CD4-positive, alpha-beta T cell treated with Interferon alpha-2 for 1 hour (primary cell): ENCODE measurements at regions not wholly inside any gene's neighbourhood (a gene's known extent, or its start where the extent isn't known, plus 50 kb on each side); places are given as distances from the start of the nearest gene placed in this dataset.
"Not testable (repeated sequence)": the region's sequence is repeated elsewhere in the genome, so short reads cannot be mapped to it uniquely, and the experiment has no call there.

ENCODE experiments used
- DNase-seq, 2 donors: peaks; one replicate each; pipeline ENCODE4 v3.0.0-alpha.2; 2020 to 2022

DNA sequence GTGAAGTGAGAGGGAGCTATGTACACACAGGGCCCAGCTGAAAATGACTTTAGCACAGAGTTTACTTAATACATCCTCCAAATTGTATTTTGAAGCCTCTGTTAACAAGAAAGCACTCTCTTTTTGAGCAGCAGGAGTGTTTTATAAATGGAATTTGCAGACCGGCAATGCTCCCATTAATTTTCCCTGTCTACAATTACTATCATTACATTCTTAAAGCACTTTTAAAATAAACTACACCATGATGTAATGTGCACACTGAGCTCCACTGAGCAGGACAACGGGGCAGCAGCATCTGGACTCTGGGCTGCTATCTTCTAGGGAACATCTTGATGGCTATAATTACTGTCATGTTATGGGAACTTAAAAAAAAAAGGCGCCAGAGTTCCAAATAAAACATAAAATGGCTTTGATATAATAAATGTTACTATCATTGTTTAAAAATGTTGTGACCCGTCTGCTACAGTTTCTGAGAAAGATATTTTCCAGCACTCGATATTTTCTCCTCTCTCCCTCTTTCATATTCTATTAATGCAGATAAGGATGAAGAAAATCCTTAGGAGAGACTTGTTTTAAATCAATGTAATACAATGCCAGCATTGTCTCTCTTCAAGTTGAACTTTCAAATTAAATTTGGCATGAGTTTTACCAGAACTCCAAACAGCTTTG, 150.9 kb downstream of the HLX start:
- DNase-seq, result no peak

- DNase-seq, result no peak
These were observed 151.7 kb downstream of the HLX start for GRCh38 chr1:221030990-221031389.

- DNase-seq, result no peak
These were observed 152.4 kb downstream of the HLX start for GRCh38 chr1:221031458-221032203.

GRCh38 chr1:221032204-221032585, 153.0 kb downstream of the HLX start:
- no peak for DNase-seq

DNA sequence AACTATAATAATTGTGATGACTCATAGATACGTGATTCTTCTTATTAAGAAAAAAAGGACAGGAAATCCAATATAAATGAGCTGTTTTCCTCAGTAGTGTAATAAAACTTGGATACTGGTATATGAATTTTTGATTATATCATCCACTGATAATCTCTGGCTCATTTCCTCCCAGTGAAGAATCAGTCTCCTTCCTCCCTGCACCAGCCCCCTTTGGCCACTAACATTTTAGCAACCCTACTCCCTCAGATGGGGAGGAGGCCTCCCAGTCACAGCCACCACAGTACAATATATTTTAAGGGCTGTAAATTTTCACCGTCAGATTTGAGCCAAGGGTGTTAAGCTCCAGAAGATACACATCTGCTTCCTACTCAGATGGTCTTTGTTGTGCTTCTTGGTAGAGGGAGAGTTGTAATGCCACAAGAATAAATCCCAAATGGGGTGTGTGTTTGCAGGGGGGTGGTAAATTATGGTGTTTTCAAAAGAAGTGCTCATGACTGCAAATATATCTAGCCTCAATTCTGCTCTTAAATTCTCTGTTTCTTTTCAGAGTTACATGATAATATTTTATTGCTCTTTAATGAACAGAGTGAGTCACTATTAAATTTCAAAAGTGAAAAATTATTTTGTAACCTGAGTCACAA, 153.5 kb downstream of the HLX start:
- DNase-seq, result no peak

- no peak for DNase-seq
These were observed 156.5 kb downstream of the HLX start for GRCh38 chr1:221035662-221036153.

DNA sequence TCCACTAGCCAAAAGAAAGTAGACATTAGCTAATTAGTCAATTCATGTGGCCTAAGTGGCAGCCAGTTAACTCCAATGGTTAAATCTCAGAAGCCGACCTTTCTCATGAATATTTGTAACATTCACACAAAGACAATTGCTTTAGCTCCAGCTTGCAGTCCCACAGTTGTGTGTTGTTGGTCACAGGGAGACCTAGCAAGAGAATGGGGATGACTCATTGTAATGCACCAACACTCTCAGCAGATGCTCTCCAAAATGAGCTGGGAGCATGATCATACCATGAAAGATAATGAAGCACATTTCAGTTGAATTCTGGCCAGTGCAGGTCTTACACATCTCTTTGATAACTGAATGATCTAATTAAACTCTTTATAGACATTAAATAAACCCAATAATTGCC, 160.4 kb downstream of the HLX start:
- DNase-seq, result no peak

DNA sequence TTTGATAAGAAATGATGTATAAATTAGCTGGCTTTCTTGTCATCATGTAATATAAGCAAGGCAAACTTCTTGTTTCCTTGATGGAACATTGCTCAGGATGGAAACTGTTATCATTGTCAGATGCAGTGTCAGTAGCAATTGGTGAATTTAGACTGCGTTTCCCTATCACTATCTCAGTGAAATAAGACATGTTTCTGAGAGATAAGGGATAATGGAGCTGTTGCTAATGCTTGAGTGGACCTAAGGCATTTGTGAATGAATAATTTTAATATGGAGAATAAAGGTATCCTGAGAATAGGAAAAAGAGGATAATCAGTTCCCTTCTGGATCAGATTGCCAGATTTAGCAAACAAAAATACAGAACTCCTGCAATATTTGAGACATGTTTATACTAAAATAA, 160.9 kb downstream of the HLX start:
- DNase-seq, result no peak

DNA sequence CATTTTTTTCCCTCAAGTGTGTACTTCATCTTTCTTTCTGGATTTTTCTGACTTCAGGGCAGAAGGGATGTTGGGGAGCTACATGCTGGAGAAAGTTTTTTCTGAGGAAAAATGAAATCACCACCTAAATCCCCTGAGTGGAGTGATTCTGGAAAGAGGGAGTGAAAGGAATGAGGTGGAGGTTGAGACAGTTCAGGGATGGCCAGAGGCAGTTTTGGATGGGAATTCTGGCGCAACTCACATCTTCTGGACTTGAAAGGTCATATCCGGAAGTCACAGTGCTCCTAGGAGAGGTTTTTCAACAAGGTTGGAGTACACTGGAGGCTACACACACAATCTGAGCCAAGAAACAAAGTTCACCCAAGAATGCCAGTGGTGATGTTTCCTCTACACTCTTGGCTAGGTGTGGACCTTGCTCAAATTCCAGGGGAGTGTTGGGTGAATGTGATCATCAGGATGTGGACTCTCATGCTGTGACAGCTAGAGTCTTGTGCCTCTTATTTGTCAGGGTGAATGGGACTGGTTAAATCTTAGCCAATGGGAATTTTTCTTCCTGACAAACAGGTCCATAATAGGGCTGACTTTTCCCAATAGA, 161.5 kb downstream of the HLX start:
- DNase-seq, result no peak

DNA sequence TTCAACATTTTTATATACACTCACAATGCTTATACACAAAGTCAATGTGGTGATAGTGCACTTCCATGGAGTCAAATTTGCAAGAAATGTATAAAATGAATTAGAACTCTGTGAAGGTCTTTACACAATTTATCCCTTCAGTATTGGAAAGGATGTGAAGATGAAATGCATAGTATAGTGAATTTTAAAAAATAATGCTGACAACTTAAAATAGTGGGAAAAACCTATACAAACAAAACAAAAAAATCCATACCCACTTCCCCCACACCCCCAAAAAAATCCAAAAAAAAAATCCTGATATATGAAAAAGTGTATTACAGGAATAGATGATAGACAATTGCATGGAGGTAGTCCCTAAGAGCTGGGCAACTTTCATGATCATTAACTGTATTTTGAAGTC, 165.3 kb downstream of the HLX start:
- DNase-seq, result no peak

DNA sequence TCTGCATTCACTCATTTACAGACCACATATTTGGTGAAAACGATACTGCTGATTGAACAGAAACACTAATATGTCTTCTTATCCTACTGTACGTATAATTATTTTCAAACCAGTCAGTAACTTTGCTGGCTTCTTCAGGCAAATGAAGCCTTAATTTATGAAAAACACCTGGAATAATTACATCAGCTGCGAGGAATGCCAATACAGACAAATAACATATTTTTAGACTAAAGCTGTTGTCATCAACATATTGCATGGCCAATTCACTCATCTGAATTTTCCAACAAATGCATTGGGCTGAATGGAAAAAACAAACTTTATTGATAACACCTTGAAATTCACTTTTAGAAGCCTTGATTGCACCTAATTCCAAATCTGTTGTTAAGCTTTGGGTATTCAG, 165.9 kb downstream of the HLX start:
- DNase-seq, result no peak

DNA sequence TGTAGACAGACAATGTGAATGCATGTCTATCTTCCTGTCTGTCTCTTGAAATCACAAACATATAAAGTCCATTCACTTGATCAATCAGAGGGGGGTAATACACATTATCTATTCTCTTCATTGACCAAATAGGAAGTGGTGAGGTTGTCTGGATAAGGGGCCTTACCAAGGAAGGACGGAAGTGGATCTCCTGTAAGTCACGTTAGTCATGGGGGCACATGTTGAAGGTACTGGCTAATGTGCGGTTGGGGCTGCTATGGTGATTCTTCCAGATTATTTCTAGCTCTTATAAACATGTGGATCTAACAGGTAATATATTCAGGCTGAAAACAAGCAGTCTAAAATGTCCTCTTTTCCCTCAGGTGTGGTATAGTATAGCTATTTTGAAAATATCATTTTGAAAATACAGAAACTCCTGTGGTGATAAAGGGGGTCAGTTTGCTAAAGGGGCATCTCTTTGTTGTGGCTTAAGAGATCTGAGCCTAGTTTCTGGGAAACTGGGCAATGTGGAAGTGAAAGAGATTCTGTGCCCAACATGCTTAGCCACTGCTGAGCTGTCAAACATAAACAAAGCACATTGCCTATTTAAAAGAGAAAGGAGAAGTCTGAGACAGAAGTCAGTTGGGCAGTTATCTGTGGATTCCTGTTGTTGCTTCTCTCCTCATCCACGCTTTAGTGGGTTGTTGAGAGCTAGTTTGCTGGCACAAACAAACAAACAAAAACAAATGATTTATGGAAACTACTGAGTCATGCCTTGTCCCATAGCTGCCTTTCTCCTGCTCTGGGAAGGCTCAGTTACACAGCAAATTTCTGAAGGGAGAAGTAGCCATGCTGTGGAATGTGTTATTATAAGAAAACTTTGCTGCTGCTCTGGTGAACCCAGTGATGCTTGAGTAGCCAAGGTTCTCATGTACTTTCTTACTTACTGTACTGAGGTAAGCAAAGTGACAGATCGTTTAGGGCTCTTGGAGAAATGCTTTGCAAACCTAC, 166.9 kb downstream of the HLX start:
- DNase-seq, result peak in 1 of 2 donors; percentile 51

DNA sequence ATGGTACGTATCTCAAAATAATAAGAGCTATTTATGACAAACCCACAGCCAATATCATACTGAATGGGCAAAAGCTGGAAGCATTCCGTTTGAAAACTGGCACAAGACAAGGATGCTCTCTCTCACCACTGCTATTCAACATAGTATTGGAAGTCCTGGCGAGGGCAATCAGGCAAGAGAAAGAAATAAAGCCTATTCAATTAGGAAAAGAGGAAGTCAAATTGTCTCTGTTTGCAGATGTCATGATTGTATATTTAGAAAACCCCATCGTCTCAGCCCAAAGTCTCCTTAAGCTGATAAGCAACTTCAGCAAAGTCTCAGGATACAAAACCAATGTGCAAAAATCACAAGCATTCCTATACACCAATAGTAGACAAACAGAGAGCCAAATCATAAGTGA, 172.1 kb downstream of the HLX start:
- DNase-seq, result not testable (repeated sequence)

GRCh38 chr1:221053889-221054288, 174.6 kb downstream of the HLX start:
- no peak for DNase-seq

GRCh38 chr1:221059506-221059905, 180.3 kb downstream of the HLX start:
- DNase-seq, result no peak

- DNase-seq, result no peak
These were observed 184.4 kb downstream of the HLX start for GRCh38 chr1:221063651-221064050.

GRCh38 chr1:221066351-221067001, 187.2 kb downstream of the HLX start:
- no peak for DNase-seq

DNA sequence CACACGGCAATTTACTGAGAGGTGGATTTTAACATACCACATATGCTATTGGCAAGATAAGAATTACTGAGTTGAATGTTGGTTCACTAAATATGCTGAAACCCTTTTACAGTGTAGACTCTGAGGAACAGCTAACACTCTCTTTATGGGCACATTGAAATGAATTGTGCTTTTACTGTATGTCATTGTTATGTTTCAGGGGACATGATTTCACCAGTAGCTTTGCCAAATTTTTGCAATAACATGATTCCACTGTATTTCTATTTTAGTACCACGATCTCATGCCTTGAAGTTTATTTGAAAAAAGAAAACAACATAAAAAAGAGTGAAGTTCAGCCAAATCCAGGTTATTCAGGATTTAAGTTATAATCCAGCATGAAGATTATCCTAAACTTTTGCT, 188.5 kb downstream of the HLX start:
- DNase-seq, result no peak

DNA sequence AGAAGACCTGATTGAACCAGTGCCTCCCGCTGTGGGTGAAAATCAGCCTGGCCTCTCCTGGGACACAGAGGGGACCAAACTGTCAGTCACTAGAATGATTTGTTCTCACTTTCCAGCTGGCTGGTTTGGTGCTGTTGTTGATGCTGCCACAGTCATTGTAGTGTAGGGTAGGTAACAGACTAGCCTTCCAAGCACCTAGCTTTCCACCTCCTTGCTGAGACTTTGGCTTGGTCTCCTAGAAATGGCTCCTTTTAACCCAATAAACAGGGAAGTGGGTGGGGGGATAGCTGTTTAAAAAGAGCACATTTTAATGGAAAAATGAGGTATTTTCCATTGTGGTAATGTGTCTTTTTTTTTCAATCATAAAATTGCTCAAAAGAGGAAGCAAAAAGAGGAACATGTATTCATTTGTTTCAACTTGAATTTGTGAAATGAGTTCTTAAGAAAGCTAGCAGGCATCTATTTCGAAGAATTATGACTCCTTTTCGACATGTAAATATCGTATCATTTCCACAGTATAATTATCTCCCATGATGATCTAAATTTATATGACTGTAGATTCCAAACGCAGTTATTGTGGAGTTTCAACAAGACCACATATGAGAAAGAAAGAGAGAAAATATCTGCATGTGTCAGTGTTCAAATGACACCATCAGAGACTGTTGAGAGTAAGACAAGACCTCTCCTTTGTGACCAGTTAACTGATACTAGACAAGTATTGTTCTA, 190.1 kb downstream of the HLX start:
- peak; percentile 3 to 50 for DNase-seq

DNA sequence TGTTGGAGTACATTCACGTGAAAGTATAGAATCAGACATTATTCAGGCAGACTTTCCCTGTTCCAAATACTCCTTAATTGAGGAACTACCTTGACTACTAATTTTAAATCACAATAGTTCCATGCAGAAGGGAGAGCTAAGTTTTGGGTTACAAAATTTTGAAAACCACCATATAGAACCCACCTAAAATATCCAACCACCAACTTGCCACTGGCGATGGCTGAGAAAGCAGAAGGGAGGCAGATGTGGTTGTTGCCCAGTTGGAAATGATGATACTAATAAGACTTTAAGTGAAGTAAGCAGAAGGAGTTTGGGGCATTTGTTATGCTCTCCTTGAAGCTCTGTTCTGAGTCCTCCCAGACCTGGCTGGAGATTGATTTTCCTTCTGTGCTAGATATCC, 190.7 kb downstream of the HLX start:
- DNase-seq, result no peak

DNA sequence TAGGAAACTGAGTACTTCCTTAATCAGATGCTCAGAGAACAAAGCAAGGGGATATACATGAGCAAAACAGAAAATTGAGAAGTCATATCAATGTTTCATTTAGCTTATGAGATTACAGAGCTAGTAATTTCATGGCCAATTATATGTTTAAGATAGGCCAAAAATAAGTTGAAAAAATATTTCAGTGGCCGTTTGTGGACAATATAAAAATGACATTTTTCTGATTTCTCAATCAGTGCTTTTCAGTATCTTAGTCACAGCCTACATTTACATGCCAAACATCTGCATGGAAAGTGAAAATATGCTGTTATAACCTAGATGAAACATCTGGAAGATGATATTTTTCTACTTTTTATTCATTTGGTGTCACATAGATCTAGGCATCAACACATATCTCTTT, 192.5 kb downstream of the HLX start:
- DNase-seq, result no peak
